Liver (tissue), 8 donors: ENCODE measurements at regions not wholly inside any gene's neighbourhood (a gene's known extent, or its start where the extent isn't known, plus 50 kb on each side); places are given as distances from the start of the nearest gene placed in this dataset.

Experiments
- DNase-seq: peaks from one replicate; pipeline ENCODE4 v3.0.0-alpha.2; 2017; ENCODE audit warnings: low spot score
- H3K27ac ChIP-seq, 2 donors: one replicate each; pipeline ENCODE4 v1.7.0; 2013; ENCODE audit warnings: inconsistent platforms in 2 of 2, low read length in 2 of 2, control low read depth in 1 of 2, low read depth in 1 of 2, mild to moderate bottlenecking in 1 of 2
- H3K27me3 ChIP-seq, 4 donors: one replicate each; pipeline versions ENCODE4 v1.6.1 to v1.7.0; 2013; ENCODE audit warnings: low read length in 3 of 4, inconsistent platforms in 1 of 4, mild to moderate bottlenecking in 1 of 4, moderate library complexity in 1 of 4; ENCODE audit not compliant: control insufficient read depth in 4 of 4, insufficient read depth in 4 of 4
- H3K36me3 ChIP-seq, 4 donors: one replicate each; pipeline versions ENCODE4 v1.6.1 to v1.7.0; 2013; ENCODE audit warnings: low read length in 3 of 4, mild to moderate bottlenecking in 3 of 4, low read depth in 1 of 4, moderate library complexity in 1 of 4; ENCODE audit not compliant: control insufficient read depth in 4 of 4, insufficient read depth in 3 of 4
- H3K4me1 ChIP-seq, 4 donors: one replicate each; pipeline versions ENCODE4 v1.6.1 to v1.7.0; 2013; ENCODE audit warnings: low read length in 3 of 4, mild to moderate bottlenecking in 3 of 4, moderate library complexity in 1 of 4; ENCODE audit not compliant: control insufficient read depth in 4 of 4, insufficient read depth in 4 of 4
- H3K4me3 ChIP-seq, 3 donors: one replicate each; pipeline versions ENCODE4 v1.6.1 to v1.7.0; 2013; ENCODE audit warnings: low read length in 3 of 3, control low read depth in 1 of 3, low read depth in 1 of 3, mild to moderate bottlenecking in 1 of 3
- H3K9ac ChIP-seq, 2 donors: one replicate each; pipeline ENCODE4 v1.7.0; 2013; ENCODE audit warnings: low read length in 2 of 2, mild to moderate bottlenecking in 2 of 2, moderate library complexity in 2 of 2, control low read depth in 1 of 2, low read depth in 1 of 2
- H3K9me3 ChIP-seq, 4 donors: one replicate each; pipeline versions ENCODE4 v1.6.1 to v1.7.0; 2013; ENCODE audit warnings: low read length in 3 of 4; ENCODE audit not compliant: control insufficient read depth in 4 of 4
- ATF3 ChIP-seq: IDR thresholded peaks from 2 replicates; pipeline ENCODE4 v1.6.1; 2016; ENCODE audit warnings: antibody characterized with exemption
- CTCF ChIP-seq: fragments of 150-350 bp; IDR thresholded peaks from 2 replicates; pipeline ENCODE4 v1.5.1; 2017; ENCODE audit warnings: improper control_type of control experiment, low read depth, low read length; ENCODE audit not compliant: missing input control
- EGR1 ChIP-seq, 2 donors: IDR thresholded peaks; 2 replicates each; pipeline ENCODE4 v1.6.1; 2016 to 2018; ENCODE audit warnings: antibody characterized with exemption in 2 of 2, low read depth in 2 of 2
- FOXA1 ChIP-seq: IDR thresholded peaks from 2 replicates; pipeline ENCODE4 v1.6.1; 2016; ENCODE audit warnings: antibody characterized with exemption
- FOXA2 ChIP-seq: IDR thresholded peaks from 2 replicates; pipeline ENCODE4 v1.6.1; 2016; ENCODE audit warnings: antibody characterized with exemption
- GABPA ChIP-seq, 2 donors: IDR thresholded peaks in 1 of 2; conservative IDR thresholded peaks in 1 of 2; 2 replicates each; pipeline ENCODE4 v1.6.1; 2016; ENCODE audit warnings: antibody characterized with exemption in 2 of 2, mild to moderate bottlenecking in 1 of 2, moderate library complexity in 1 of 2
- HNF4A ChIP-seq, 2 donors: conservative IDR thresholded peaks; 2 replicates each; pipeline ENCODE4 v1.6.1; 2016; ENCODE audit warnings: antibody characterized with exemption in 2 of 2, mild to moderate bottlenecking in 2 of 2
- HNF4G ChIP-seq: IDR thresholded peaks from 2 replicates; pipeline ENCODE4 v1.6.1; 2016; ENCODE audit warnings: antibody characterized with exemption
- JUND ChIP-seq, 2 donors: IDR thresholded peaks; 2 replicates each; pipeline ENCODE4 v1.6.1; 2016; ENCODE audit warnings: antibody characterized with exemption in 2 of 2
- MAX ChIP-seq: IDR thresholded peaks from 2 replicates; pipeline ENCODE4 v1.6.1; 2016; ENCODE audit warnings: antibody characterized with exemption
- NR2F2 ChIP-seq: IDR thresholded peaks from 2 replicates; pipeline ENCODE4 v1.6.1; 2016; ENCODE audit warnings: antibody characterized with exemption
- RAD21 ChIP-seq, 2 donors: IDR thresholded peaks; 2 replicates each; pipeline ENCODE4 v1.6.1; 2016; ENCODE audit warnings: antibody characterized with exemption in 2 of 2, mild to moderate bottlenecking in 2 of 2
- REST ChIP-seq: IDR thresholded peaks from 2 replicates; pipeline ENCODE4 v1.6.1; 2016; ENCODE audit warnings: antibody characterized with exemption, mild to moderate bottlenecking
- RXRA ChIP-seq, 2 donors: IDR thresholded peaks; 2 replicates each; pipeline ENCODE4 v1.6.1; 2017 to 2018; ENCODE audit warnings: antibody characterized with exemption in 2 of 2, mild to moderate bottlenecking in 1 of 2
- SP1 ChIP-seq: IDR thresholded peaks from 2 replicates; pipeline ENCODE4 v1.6.1; 2018; ENCODE audit warnings: antibody characterized with exemption, mild to moderate bottlenecking
- TAF1 ChIP-seq: conservative IDR thresholded peaks from 2 replicates; pipeline ENCODE4 v1.6.1; 2016; ENCODE audit warnings: antibody characterized with exemption, mild to moderate bottlenecking
- YY1 ChIP-seq: IDR thresholded peaks from 2 replicates; pipeline ENCODE4 v1.6.1; 2016; ENCODE audit warnings: antibody characterized with exemption, mild to moderate bottlenecking
- ZBTB33 ChIP-seq: IDR thresholded peaks from 2 replicates; pipeline ENCODE4 v1.6.1; 2016; ENCODE audit warnings: antibody characterized with exemption
- WGBS: extraction: QIAGEN DNeasy Blood & Tissue Kit; methylation state at CpG from one replicate; pipeline ENCODE4 v1.1.7; 2013; 5-methylcytosine and 5-hydroxymethylcytosine counted together
- donor health status: healthy.
- donor health status: healthy.
- donor health status: healthy.
- donor health status: healthy.
- donor health status: healthy.

- H3K36me3 ChIP-seq: no peaks in the 10 kb centered on the region
- H3K4me1 ChIP-seq: peaks cover 0 to 2% (median 0%) of the 10 kb centered on the region in 4 donors
- DNase-seq: no peak
- 74% methylated on average over 9 of the region's 9 CpGs for WGBS
- no peaks in the 10 kb centered on the region for H3K9me3 ChIP-seq
- H3K9ac ChIP-seq: no peak overlapping the region
- TF ChIP-seq SP1: no peak
- TF ChIP-seq TAF1: no peak
- TF ChIP-seq RAD21 (IDR thresholded peaks at IDR 0.05): no peak
- TF ChIP-seq FOXA2: no peak
- TF ChIP-seq YY1: no peak
- TF ChIP-seq HNF4G: no peak
- no peak for TF ChIP-seq RXRA (IDR thresholded peaks at IDR 0.05)
- no peak for TF ChIP-seq REST
- no peak for TF ChIP-seq HNF4A (conservative IDR thresholded peaks at IDR 0.05)
- no peak for TF ChIP-seq GABPA (IDR thresholded peaks at IDR 0.05 in 1 of 2, conservative IDR thresholded peaks at IDR 0.05 in 1 of 2)
- TF ChIP-seq CTCF: no peak
- TF ChIP-seq EGR1 (IDR thresholded peaks at IDR 0.05; ENCODE audit: low read depth in 2 of 2): no peak
- TF ChIP-seq MAX: no peak
- no peak for TF ChIP-seq FOXA1
- TF ChIP-seq ATF3: no peak
- TF ChIP-seq ZBTB33: no peak
- no peak for TF ChIP-seq JUND (IDR thresholded peaks at IDR 0.05)
- no peak for TF ChIP-seq NR2F2
- no peak overlapping the region for H3K27ac ChIP-seq
- H3K4me3 ChIP-seq: no peak overlapping the region
- H3K27me3 ChIP-seq: no peaks in the 10 kb centered on the region
These were observed 273.2 kb upstream of the EMCN start for GRCh38 chr4:100790836-100791615.
